Ascending aorta (tissue), 2 donors: ENCODE measurements at regions not wholly inside any gene's neighbourhood (a gene's known extent, or its start where the extent isn't known, plus 50 kb on each side); places are given as distances from the start of the nearest gene placed in this dataset.

Experiments
- DNase-seq, 2 donors: peaks; one replicate each; pipeline ENCODE4 v3.0.0-alpha.2; 2019; ENCODE audit warnings: low spot score in 2 of 2
- H3K27ac ChIP-seq, 2 donors: fragments of 200-600 bp; sonication (generic); one replicate each; pipeline ENCODE4 v1.5.1; 2016 to 2017; ENCODE audit warnings: mild to moderate bottlenecking in 1 of 2
- H3K27me3 ChIP-seq: fragments of 200-600 bp; sonication (generic); one replicate; pipeline ENCODE4 v1.5.1; 2017
- H3K36me3 ChIP-seq, 2 donors: fragments of 200-600 bp; sonication (generic); one replicate each; pipeline ENCODE4 v1.5.1; 2016
- H3K4me1 ChIP-seq, 2 donors: fragments of 200-600 bp; sonication (generic); one replicate each; pipeline ENCODE4 v1.5.1; 2016 to 2017; ENCODE audit warnings: mild to moderate bottlenecking in 1 of 2
- H3K4me3 ChIP-seq, 2 donors: fragments of 200-600 bp; sonication (generic); one replicate each; pipeline ENCODE4 v1.5.1; 2016 to 2017; ENCODE audit warnings: mild to moderate bottlenecking in 1 of 2
- H3K9me3 ChIP-seq, 2 donors: fragments of 200-600 bp; sonication (generic); one replicate each; pipeline ENCODE4 v1.5.1; 2016
- CTCF ChIP-seq, 3 experiments: fragments of 200-600 bp in 2 of 3; fragments of 450-650 bp in 1 of 3; sonication (generic) in 2 of 3; IDR thresholded peaks; one replicate each; pipeline ENCODE4 v1.5.1; 2016 to 2019; ENCODE audit warnings: antibody characterized with exemption in 3 of 3, mild to moderate bottlenecking in 1 of 3, moderate library complexity in 1 of 3
- intact Hi-C: fragments of 100-400 bp; cut with DNase I; formaldehyde crosslinking; loops from one replicate; pipeline ENCODE4 v1.15.1; 2023

- no peak overlapping the region for H3K4me3 ChIP-seq
- no peak for DNase-seq
- H3K27me3 ChIP-seq = no peaks in the 10 kb centered on the region
- intact Hi-C loops = no loop called here
- TF ChIP-seq CTCF (IDR thresholded peaks at IDR 0.05) = no peak
- H3K4me1 ChIP-seq = no peaks in the 10 kb centered on the region
- no peaks in the 10 kb centered on the region for H3K9me3 ChIP-seq
- H3K36me3 ChIP-seq = no peaks in the 10 kb centered on the region
- no peak overlapping the region for H3K27ac ChIP-seq
Observed at GRCh38 chr10:128546651-128547165, 420.5 kb upstream of the MKI67 start.

- intact Hi-C loops = no loop called here
- Histone ChIP-seq H3K27ac (no peak overlapping the region), H3K4me3 (no peak overlapping the region), H3K4me1 (no peaks in the 10 kb centered on the region), H3K27me3 (no peaks in the 10 kb centered on the region), H3K9me3 (no peaks in the 10 kb centered on the region), H3K36me3 (no peaks in the 10 kb centered on the region)
- no peak for DNase-seq
- TF ChIP-seq CTCF (IDR thresholded peaks at IDR 0.05) = no peak
Observed at GRCh38 chr10:128549101-128549608, 422.9 kb upstream of the MKI67 start.

- Histone ChIP-seq H3K4me3 (no peak overlapping the region), H3K27ac (no peak overlapping the region), H3K4me1 (no peaks in the 10 kb centered on the region), H3K27me3 (no peaks in the 10 kb centered on the region), H3K9me3 (no peaks in the 10 kb centered on the region), H3K36me3 (no peaks in the 10 kb centered on the region)
- intact Hi-C loops = no loop called here
- peak in 1 of 2 donors; percentile 21 for DNase-seq
- TF ChIP-seq CTCF (IDR thresholded peaks at IDR 0.05) = no peak
Observed at GRCh38 chr10:128550045-128550444, 423.8 kb upstream of the MKI67 start.

GRCh38 chr10:128551475-128551874 lies 425.3 kb upstream of the MKI67 start:
- H3K27me3 ChIP-seq = no peaks in the 10 kb centered on the region
- H3K9me3 ChIP-seq = no peaks in the 10 kb centered on the region
- no peak overlapping the region for H3K4me3 ChIP-seq
- no peak for DNase-seq
- no peak overlapping the region for H3K27ac ChIP-seq
- TF ChIP-seq CTCF (IDR thresholded peaks at IDR 0.05) = no peak
- intact Hi-C loops = no loop called here
- no peaks in the 10 kb centered on the region for H3K36me3 ChIP-seq
- H3K4me1 ChIP-seq = no peaks in the 10 kb centered on the region

GRCh38 chr10:128553755-128554154 lies 427.5 kb upstream of the MKI67 start:
- Histone ChIP-seq H3K9me3 (no peaks in the 10 kb centered on the region), H3K4me3 (no peak overlapping the region), H3K27ac (no peak overlapping the region), H3K4me1 (no peaks in the 10 kb centered on the region), H3K27me3 (no peaks in the 10 kb centered on the region), H3K36me3 (no peaks in the 10 kb centered on the region)
- intact Hi-C loops = no loop called here
- TF ChIP-seq CTCF (IDR thresholded peaks at IDR 0.05) = no peak
- DNase-seq = no peak
